NB4 (cell line): ENCODE measurements at regions not wholly inside any gene's neighbourhood (a gene's known extent, or its start where the extent isn't known, plus 50 kb on each side); places are given as distances from the start of the nearest gene placed in this dataset.

ENCODE experiments used
- POLR2A ChIP-seq: IDR thresholded peaks from 2 replicates; pipeline ENCODE4 v1.6.1; 2011; ENCODE audit warnings: mild to moderate bottlenecking; ENCODE audit not compliant: insufficient read length; ENCODE audit errors: extremely low read depth
- TF ChIP-seq, protein P1 (sequence below): IDR thresholded peaks from one replicate; pipeline ENCODE4 v1.5.1; 2012; ENCODE audit warnings: low read depth, low read length

DNA sequence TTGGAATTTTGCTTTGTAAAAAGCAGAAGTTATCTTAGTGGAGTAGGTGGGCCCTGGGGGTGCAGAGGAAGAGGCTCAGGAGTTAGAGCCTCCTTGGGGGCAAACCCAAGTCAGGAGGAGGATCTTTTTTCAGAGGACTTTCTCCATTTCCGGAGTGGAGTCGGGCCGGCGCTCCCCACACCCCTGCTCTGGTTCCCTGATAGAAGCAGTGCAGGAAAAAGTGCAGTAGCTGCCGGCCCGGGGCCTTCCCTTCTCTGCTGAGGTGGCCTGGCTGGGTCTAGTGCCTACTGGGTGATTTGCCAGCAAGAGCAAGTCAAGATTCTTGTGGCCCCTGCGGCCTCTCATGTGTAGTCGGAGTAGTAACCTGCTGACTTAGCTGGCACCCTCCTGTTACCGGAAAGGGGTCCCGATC is 124.2 kb upstream of the HS6ST1 start:
- peak; percentile 27 for TF ChIP-seq POLR2A
- TF ChIP-seq, protein P1, sequence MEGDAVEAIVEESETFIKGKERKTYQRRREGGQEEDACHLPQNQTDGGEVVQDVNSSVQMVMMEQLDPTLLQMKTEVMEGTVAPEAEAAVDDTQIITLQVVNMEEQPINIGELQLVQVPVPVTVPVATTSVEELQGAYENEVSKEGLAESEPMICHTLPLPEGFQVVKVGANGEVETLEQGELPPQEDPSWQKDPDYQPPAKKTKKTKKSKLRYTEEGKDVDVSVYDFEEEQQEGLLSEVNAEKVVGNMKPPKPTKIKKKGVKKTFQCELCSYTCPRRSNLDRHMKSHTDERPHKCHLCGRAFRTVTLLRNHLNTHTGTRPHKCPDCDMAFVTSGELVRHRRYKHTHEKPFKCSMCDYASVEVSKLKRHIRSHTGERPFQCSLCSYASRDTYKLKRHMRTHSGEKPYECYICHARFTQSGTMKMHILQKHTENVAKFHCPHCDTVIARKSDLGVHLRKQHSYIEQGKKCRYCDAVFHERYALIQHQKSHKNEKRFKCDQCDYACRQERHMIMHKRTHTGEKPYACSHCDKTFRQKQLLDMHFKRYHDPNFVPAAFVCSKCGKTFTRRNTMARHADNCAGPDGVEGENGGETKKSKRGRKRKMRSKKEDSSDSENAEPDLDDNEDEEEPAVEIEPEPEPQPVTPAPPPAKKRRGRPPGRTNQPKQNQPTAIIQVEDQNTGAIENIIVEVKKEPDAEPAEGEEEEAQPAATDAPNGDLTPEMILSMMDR: no peak
